Renal pelvis (tissue), 1 donor: ENCODE measurements at regions not wholly inside any gene's neighbourhood (a gene's known extent, or its start where the extent isn't known, plus 50 kb on each side); places are given as distances from the start of the nearest gene placed in this dataset.
A peak's percentile ranks its signal among the peaks of the same experiment; 100 is the strongest.
"Not testable (repeated sequence)": the region's sequence is repeated elsewhere in the genome, so short reads cannot be mapped to it uniquely, and the experiment has no call there.

Source experiments
- DNase-seq: peaks from one replicate; pipeline ENCODE4 v3.0.0-alpha.2; 2013

- DNase-seq: no peak
Measured at GRCh38 chr11:101741479-101742175, 157.8 kb upstream of the TRPC6 start.

- DNase-seq: no peak
Measured at GRCh38 chr11:101741061-101741460, 157.3 kb upstream of the TRPC6 start.

- DNase-seq: no peak
Measured at GRCh38 chr11:101738452-101738851, 154.6 kb upstream of the TRPC6 start.

GRCh38 chr11:101729406-101730078, 145.7 kb upstream of the TRPC6 start:
- DNase-seq: no peak

- DNase-seq: peak; percentile 20
Measured at GRCh38 chr11:101727451-101727850, 143.6 kb upstream of the TRPC6 start.

- DNase-seq: peak; percentile 7
Measured at GRCh38 chr11:101726988-101727387, 143.2 kb upstream of the TRPC6 start.

GRCh38 chr11:101723371-101723770, 139.6 kb upstream of the TRPC6 start:
- DNase-seq: no peak

GRCh38 chr11:101721270-101721669, 137.5 kb upstream of the TRPC6 start:
- DNase-seq: no peak

GRCh38 chr11:101718402-101718801, 134.6 kb upstream of the TRPC6 start:
- no peak for DNase-seq

GRCh38 chr11:101717619-101718018, 133.8 kb upstream of the TRPC6 start:
- no peak for DNase-seq

- DNase-seq: no peak
Measured at GRCh38 chr11:101715281-101715680, 131.5 kb upstream of the TRPC6 start.

- DNase-seq: no peak
Measured at GRCh38 chr11:101707477-101707876, 123.7 kb upstream of the TRPC6 start.

- no peak for DNase-seq
Measured at GRCh38 chr11:101706541-101706940, 122.7 kb upstream of the TRPC6 start.

- DNase-seq: peak; percentile 22
Measured at GRCh38 chr11:101705972-101706371, 122.2 kb upstream of the TRPC6 start.

- not testable (repeated sequence) for DNase-seq
Measured at GRCh38 chr11:101694869-101695268, 111.1 kb upstream of the TRPC6 start.

GRCh38 chr11:101692980-101693379, 109.2 kb upstream of the TRPC6 start:
- DNase-seq: no peak

- DNase-seq: no peak
Measured at GRCh38 chr11:101686514-101686913, 102.7 kb upstream of the TRPC6 start.

- peak; percentile 53 for DNase-seq
Measured at GRCh38 chr11:101668236-101668635, 84.4 kb upstream of the TRPC6 start.

GRCh38 chr11:101666916-101667315, 83.1 kb upstream of the TRPC6 start:
- no peak for DNase-seq

- no peak for DNase-seq
Measured at GRCh38 chr11:101661559-101661958, 77.8 kb upstream of the TRPC6 start.
